GM12878 (cell line): ENCODE measurements at regions not wholly inside any gene's neighbourhood (a gene's known extent, or its start where the extent isn't known, plus 50 kb on each side); places are given as distances from the start of the nearest gene placed in this dataset.

Source experiments
- ASH2L ChIP-seq: fragments of 300-600, 200-600 bp; sonication (generic); IDR thresholded peaks from 2 replicates; pipeline ENCODE4 v1.6.1; 2017; ENCODE audit warnings: low read depth, mild to moderate bottlenecking, borderline replicate concordance
- CBFB ChIP-seq: IDR thresholded peaks from 2 replicates; pipeline ENCODE4 v1.6.1; 2016; ENCODE audit warnings: antibody characterized with exemption, low read depth
- CREM ChIP-seq: IDR thresholded peaks from 2 replicates; pipeline ENCODE4 v1.6.1; 2014; ENCODE audit warnings: antibody characterized with exemption, low read depth
- IRF4 ChIP-seq: IDR thresholded peaks from 2 replicates; pipeline ENCODE4 v1.6.1; 2011; ENCODE audit warnings: low read depth, low read length
- KAT2A ChIP-seq: conservative IDR thresholded peaks from 2 replicates; pipeline ENCODE4 v1.6.1; 2011; ENCODE audit warnings: low read depth, low read length; ENCODE audit not compliant: control insufficient read depth
- NFXL1 ChIP-seq: fragments of 450-650 bp; IDR thresholded peaks from 2 replicates; pipeline ENCODE4 v1.6.1; 2017; ENCODE audit warnings: antibody characterized with exemption, mild to moderate bottlenecking, borderline replicate concordance
- NR2C1 ChIP-seq: fragments of 450-650 bp; IDR thresholded peaks from 2 replicates; pipeline ENCODE4 v1.6.1; 2017; ENCODE audit warnings: antibody characterized with exemption, mild to moderate bottlenecking, moderate library complexity
- POLR2AphosphoS5 ChIP-seq: IDR thresholded peaks from 2 replicates; pipeline ENCODE4 v1.6.1; 2011; ENCODE audit warnings: mild to moderate bottlenecking, low read length, inconsistent platforms
- RUNX3 ChIP-seq: IDR thresholded peaks from 2 replicates; pipeline ENCODE4 v1.6.1; 2012; ENCODE audit warnings: low read length, inconsistent platforms
- TCF12 ChIP-seq: IDR thresholded peaks from 2 replicates; pipeline ENCODE4 v1.6.1; 2011; ENCODE audit warnings: low read depth, mild to moderate bottlenecking, low read length
- ZNF207 ChIP-seq: fragments of 450-650 bp; IDR thresholded peaks from 2 replicates; pipeline ENCODE4 v1.6.1; 2014; ENCODE audit warnings: antibody characterized with exemption, mild to moderate bottlenecking, borderline replicate concordance
- ZZZ3 ChIP-seq: IDR thresholded peaks from 2 replicates; pipeline ENCODE4 v1.6.1; 2011; ENCODE audit warnings: low read depth; ENCODE audit not compliant: control insufficient read depth, insufficient read length
- TF ChIP-seq, protein P1 (sequence below): IDR thresholded peaks from 2 replicates; pipeline ENCODE4 v1.6.1; 2012; ENCODE audit warnings: mild to moderate bottlenecking, low read depth, low read length
- TF ChIP-seq, protein P2 (sequence below): fragments of 450-650 bp; IDR thresholded peaks from 2 replicates; pipeline ENCODE4 v1.6.1; 2017; ENCODE audit warnings: mild to moderate bottlenecking, moderate library complexity
- TF ChIP-seq, protein P3 (sequence below): fragments of 450-650 bp; formaldehyde crosslinking; IDR thresholded peaks from 2 replicates; pipeline ENCODE4 v1.4.0; 2022; ENCODE audit warnings: mild to moderate bottlenecking, moderate library complexity
- TF ChIP-seq, protein P4 (sequence below): fragments of 450-650 bp; IDR thresholded peaks from 2 replicates; pipeline ENCODE4 v1.6.1; 2017; ENCODE audit warnings: mild to moderate bottlenecking

DNA sequence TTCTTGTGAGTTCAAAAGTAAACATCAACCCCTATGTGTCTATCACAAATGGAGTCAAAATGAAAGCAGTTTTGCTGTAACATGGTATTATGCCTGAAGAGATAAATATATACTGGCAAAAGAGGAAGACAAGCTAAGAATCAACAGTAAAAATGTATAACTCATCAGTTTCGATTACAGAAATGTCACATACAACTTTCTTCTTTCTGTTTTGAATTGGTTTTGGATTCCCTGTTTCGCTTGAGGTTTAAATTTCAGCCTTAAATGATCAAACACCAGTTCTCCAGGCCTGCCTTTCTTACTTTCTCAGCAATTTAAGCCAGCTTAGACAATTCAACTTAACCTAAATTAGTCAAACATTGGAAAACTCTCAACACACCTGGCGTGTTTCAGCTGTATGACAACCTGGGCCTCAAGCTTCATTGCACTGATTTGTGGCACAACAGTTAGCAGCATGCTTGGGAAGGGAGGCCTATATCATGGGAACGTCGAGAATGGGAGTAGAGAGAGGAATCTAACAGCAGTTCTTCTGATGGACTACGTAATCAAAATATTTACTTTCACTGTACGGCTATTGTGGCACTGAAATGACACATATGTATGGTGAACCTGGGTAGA is 51.9 kb upstream of the MARCKS start (continued):
- TF ChIP-seq, protein P1, sequence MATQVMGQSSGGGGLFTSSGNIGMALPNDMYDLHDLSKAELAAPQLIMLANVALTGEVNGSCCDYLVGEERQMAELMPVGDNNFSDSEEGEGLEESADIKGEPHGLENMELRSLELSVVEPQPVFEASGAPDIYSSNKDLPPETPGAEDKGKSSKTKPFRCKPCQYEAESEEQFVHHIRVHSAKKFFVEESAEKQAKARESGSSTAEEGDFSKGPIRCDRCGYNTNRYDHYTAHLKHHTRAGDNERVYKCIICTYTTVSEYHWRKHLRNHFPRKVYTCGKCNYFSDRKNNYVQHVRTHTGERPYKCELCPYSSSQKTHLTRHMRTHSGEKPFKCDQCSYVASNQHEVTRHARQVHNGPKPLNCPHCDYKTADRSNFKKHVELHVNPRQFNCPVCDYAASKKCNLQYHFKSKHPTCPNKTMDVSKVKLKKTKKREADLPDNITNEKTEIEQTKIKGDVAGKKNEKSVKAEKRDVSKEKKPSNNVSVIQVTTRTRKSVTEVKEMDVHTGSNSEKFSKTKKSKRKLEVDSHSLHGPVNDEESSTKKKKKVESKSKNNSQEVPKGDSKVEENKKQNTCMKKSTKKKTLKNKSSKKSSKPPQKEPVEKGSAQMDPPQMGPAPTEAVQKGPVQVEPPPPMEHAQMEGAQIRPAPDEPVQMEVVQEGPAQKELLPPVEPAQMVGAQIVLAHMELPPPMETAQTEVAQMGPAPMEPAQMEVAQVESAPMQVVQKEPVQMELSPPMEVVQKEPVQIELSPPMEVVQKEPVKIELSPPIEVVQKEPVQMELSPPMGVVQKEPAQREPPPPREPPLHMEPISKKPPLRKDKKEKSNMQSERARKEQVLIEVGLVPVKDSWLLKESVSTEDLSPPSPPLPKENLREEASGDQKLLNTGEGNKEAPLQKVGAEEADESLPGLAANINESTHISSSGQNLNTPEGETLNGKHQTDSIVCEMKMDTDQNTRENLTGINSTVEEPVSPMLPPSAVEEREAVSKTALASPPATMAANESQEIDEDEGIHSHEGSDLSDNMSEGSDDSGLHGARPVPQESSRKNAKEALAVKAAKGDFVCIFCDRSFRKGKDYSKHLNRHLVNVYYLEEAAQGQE = no peak
- TF ChIP-seq NR2C1 (no peak), RUNX3 (peak; percentile 84), ZZZ3 (no peak), TCF12 (no peak), ZNF207 (no peak), ASH2L (peak; percentile 72; the same call in 1 of the 2 replicates), IRF4 (0 out of 2 replicates have a peak, but pooled peaks have one; percentile 67), CBFB (no peak), NFXL1 (no peak), CREM (peak; percentile 79), KAT2A (no peak), POLR2AphosphoS5 (no peak)
- TF ChIP-seq, protein P2, sequence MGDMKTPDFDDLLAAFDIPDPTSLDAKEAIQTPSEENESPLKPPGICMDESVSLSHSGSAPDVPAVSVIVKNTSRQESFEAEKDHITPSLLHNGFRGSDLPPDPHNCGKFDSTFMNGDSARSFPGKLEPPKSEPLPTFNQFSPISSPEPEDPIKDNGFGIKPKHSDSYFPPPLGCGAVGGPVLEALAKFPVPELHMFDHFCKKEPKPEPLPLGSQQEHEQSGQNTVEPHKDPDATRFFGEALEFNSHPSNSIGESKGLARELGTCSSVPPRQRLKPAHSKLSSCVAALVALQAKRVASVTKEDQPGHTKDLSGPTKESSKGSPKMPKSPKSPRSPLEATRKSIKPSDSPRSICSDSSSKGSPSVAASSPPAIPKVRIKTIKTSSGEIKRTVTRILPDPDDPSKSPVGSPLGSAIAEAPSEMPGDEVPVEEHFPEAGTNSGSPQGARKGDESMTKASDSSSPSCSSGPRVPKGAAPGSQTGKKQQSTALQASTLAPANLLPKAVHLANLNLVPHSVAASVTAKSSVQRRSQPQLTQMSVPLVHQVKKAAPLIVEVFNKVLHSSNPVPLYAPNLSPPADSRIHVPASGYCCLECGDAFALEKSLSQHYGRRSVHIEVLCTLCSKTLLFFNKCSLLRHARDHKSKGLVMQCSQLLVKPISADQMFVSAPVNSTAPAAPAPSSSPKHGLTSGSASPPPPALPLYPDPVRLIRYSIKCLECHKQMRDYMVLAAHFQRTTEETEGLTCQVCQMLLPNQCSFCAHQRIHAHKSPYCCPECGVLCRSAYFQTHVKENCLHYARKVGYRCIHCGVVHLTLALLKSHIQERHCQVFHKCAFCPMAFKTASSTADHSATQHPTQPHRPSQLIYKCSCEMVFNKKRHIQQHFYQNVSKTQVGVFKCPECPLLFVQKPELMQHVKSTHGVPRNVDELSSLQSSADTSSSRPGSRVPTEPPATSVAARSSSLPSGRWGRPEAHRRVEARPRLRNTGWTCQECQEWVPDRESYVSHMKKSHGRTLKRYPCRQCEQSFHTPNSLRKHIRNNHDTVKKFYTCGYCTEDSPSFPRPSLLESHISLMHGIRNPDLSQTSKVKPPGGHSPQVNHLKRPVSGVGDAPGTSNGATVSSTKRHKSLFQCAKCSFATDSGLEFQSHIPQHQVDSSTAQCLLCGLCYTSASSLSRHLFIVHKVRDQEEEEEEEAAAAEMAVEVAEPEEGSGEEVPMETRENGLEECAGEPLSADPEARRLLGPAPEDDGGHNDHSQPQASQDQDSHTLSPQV = no peak
- TF ChIP-seq, protein P3, sequence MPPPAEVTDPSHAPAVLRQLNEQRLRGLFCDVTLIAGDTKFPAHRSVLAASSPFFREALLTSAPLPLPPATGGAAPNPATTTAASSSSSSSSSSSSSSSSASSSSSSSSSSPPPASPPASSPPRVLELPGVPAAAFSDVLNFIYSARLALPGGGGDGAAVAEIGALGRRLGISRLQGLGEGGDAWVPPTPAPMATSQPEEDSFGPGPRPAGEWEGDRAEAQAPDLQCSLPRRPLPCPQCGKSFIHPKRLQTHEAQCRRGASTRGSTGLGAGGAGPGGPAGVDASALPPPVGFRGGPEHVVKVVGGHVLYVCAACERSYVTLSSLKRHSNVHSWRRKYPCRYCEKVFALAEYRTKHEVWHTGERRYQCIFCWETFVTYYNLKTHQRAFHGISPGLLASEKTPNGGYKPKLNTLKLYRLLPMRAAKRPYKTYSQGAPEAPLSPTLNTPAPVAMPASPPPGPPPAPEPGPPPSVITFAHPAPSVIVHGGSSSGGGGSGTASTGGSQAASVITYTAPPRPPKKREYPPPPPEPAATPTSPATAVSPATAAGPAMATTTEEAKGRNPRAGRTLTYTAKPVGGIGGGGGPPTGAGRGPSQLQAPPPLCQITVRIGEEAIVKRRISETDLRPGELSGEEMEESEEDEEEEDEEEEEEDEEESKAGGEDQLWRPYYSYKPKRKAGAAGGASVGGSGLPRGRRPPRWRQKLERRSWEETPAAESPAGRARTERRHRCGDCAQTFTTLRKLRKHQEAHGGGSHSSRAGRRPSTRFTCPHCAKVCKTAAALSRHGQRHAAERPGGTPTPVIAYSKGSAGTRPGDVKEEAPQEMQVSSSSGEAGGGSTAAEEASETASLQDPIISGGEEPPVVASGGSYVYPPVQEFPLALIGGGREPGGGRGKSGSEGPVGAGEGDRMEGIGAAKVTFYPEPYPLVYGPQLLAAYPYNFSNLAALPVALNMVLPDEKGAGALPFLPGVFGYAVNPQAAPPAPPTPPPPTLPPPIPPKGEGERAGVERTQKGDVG (CRISPR knock-in tag) = no peak
- TF ChIP-seq, protein P4, sequence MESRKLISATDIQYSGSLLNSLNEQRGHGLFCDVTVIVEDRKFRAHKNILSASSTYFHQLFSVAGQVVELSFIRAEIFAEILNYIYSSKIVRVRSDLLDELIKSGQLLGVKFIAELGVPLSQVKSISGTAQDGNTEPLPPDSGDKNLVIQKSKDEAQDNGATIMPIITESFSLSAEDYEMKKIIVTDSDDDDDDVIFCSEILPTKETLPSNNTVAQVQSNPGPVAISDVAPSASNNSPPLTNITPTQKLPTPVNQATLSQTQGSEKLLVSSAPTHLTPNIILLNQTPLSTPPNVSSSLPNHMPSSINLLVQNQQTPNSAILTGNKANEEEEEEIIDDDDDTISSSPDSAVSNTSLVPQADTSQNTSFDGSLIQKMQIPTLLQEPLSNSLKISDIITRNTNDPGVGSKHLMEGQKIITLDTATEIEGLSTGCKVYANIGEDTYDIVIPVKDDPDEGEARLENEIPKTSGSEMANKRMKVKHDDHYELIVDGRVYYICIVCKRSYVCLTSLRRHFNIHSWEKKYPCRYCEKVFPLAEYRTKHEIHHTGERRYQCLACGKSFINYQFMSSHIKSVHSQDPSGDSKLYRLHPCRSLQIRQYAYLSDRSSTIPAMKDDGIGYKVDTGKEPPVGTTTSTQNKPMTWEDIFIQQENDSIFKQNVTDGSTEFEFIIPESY = no peak
